IPS-NIHi7 (cell line): ENCODE measurements at regions not wholly inside any gene's neighbourhood (a gene's known extent, or its start where the extent isn't known, plus 50 kb on each side); places are given as distances from the start of the nearest gene placed in this dataset.
A peak's percentile ranks its signal among the peaks of the same experiment; 100 is the strongest.

Experiments
- DNase-seq: peaks from one replicate; pipeline ENCODE4 v3.0.0; 2012; ENCODE audit warnings: mixed read lengths; ENCODE audit errors: extremely low spot score

- no peak for DNase-seq
These were observed 450.7 kb downstream of the FOXO1 start for GRCh38 chr13:40215747-40216146.

DNA sequence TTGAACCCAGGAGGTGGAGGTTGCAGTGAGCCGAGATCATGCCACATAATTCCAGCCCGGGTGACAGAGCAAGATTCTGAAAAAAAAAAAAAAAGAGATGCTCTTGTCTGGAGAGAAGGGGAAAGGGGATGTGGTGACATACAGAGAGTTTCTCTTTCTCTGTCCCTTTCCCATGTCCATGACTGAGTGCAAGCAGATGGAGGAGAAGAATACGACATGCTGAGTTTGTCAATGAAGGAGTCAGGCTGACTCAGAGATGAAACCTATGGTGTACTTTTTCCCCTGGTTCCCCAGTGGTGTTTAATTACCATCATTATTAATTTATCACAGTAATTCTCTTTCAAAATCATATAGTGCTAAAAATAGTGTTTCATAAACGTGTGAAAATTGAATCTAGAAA is 448.8 kb downstream of the FOXO1 start:
- no peak for DNase-seq

DNA sequence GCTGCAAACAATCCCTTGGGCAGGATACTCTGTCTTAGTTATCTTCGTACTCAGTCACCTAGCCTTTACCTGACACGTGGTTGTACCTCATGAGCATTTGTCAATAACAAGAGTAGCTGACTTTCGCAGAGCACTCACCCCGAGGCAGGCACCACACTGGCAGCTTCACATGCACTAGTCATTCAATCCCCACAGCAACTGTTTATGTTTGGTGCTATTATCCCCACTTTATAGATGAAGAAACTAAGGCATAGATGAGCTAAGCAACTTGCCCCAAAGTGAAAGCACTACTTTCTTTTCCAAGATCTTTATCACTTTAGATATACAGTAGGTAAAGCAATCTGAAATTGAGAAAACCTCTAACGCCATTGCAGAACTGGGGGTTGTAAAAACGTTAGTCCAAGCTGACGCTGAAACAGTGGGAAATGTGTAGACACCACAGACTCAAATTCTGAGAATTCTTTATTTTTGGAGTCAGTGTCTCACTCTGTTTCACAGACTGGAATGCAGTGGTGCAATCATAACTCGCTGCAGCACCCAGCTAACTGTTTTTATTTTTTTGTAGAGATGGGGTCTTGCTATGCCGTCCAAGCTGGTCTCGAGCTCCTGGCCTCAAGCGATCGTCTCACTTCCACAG is 446.0 kb downstream of the FOXO1 start:
- DNase-seq: no peak

- no peak for DNase-seq
These were observed 445.3 kb downstream of the FOXO1 start for GRCh38 chr13:40221131-40221459.

DNA sequence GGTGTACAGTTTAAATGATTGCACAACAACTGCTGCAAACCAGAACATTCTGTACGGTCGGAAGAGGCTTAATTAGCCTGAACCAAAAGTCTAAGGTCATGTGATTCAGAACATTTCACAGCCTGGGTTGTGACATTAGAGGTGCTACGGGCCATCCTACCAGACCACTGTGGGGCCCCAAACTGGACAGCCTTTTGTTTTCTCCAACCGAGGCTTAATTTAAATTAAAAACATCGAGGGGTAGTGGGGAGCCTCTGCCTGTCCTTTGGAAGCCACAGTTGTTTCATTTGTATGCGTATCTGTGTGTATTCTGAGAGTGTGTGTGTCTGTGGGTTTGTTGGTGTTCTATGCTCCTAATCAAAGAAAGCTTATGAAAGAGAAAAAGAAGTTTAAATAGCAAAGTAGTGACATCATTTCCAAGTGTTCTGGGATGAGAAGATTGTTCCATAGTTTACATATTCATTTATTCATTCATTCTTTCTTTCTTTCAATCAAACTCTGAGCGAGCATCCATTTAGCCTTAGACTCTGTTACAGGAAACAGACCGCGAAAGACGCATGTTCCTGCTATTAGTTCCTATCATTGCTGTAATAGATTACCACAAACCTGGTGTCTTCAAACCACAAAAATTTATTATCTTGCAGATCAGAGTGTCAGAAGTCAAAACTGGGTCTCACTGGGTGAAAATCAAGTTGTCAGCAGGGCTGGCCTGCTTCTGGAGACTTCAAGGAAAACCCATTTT is 444.8 kb downstream of the FOXO1 start:
- no peak for DNase-seq

- no peak for DNase-seq
These were observed 442.9 kb downstream of the FOXO1 start for GRCh38 chr13:40223585-40223984.

DNA sequence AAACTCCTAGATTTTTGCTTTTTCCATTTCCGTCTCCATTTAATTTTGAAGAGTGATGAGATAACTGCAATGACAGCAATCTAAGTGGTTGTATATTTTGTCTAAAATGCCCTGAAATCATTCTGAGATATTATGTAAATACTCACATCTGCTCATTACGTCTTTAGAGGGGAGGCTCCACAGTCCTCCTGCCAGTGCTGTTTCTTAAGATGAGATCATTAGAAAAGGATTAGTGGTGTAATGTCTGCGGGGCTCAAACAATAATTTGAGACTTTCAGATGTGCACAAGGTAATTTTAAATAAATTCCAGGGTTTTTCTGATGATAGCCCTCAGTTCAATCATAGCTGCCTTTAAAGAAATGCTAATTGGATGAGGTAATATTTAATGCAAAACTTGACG is 437.9 kb downstream of the FOXO1 start:
- no peak for DNase-seq

- DNase-seq: no peak
These were observed 437.5 kb downstream of the FOXO1 start for GRCh38 chr13:40228990-40229389.

GRCh38 chr13:40230833-40231266 is 435.6 kb downstream of the FOXO1 start:
- DNase-seq: no peak

- DNase-seq: no peak
These were observed 435.1 kb downstream of the FOXO1 start for GRCh38 chr13:40231311-40231710.

DNA sequence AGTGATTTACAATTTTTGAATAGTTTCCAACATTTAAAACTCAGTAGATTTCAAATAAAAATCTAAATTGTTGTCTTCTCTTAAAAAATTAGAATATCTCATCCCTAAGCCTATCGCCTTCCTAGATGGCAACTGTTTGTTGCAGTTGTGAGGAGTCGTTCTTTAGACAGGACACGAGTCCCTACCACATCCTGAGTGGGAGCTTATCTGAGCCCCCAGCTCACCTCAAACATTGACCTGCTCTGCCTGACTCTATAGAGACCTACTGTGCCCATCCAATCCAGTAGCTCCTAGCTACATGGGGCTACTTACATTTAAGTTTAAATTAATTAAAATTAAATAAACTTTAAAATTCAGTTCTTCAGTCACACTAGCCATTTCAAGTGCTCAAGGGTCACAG is 434.7 kb downstream of the FOXO1 start:
- no peak for DNase-seq

GRCh38 chr13:40232311-40233040 is 434.0 kb downstream of the FOXO1 start:
- DNase-seq: peak; percentile 26

DNA sequence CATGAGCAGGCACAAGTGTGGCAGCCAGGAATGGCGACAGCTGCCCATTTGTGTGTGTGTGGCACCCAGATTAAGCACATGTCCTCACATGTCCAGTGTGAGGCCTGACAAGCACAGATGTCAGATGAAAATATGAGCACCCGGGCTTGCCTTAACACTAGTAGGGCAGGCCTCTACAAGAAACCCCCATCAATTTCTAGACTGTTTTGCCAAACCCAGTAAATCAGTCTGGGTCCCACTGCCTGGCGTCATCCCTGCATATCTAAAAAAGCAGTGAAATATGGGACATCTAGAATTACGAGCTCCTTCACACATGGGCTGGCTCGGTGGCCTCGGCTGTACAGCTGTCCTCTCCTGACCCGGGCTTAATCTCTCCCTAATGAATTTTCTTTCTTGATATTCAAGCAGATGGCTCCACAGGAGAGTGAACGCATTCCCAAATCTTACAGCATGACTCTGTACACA is 432.7 kb downstream of the FOXO1 start:
- DNase-seq: no peak

DNA sequence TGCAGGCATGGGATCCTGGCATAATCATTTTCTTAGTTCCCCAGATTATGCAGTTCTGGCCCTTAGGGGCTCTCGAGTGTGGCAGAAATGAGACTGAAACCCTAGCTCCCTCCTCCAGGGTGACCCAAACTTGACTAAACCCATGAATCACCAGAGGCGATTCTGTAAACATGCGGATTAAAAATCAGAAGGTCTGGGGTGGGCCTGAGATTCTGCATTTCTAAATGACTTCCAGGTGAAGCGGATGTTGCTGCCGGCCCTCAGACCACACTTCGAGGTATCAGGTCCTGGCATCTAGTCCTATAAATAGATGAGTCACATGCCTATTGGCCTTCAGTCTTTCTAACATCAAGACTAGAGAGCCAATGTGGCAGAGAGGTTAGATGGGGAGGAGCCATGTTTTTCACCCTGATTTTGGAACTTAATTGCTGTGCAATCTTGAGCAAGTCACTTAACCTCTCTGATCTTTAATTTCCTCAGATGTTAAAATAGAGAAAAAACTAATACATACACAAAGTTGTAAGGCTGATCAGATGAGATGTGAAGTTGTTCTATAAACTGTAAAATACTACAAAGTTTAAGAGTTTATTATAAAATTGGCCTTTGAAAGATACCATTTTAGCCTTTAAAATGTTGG is 431.2 kb downstream of the FOXO1 start:
- DNase-seq: no peak

DNA sequence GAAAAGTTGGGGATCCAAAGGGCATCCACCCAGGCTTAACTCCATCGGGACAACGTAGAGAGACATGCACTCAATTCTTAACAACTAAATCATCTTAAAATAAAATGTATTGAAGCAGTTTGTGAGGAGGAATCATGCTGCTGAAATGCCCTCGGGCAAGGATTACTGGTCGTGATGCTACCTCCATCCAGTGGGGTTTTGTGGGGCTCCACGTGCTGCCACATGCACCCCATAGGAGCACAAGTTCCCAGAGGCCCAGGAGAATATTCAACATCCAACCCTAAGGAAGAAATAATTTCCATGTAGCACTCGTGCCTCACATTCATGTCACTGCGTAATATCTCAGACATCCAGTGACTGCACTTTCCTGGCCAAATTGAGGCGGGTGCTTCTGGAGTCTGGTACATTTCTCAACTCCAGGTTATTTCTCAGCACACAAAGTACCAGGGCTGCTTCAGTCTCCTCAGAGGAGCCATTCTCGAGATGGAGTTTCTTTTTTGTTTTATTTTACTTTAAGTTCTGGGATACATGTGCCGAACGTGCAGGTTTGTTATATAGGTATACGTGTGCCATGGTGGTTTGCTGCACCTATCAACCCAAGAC is 429.8 kb downstream of the FOXO1 start:
- no peak for DNase-seq

GRCh38 chr13:40238761-40239160 is 427.7 kb downstream of the FOXO1 start:
- DNase-seq: no peak

DNA sequence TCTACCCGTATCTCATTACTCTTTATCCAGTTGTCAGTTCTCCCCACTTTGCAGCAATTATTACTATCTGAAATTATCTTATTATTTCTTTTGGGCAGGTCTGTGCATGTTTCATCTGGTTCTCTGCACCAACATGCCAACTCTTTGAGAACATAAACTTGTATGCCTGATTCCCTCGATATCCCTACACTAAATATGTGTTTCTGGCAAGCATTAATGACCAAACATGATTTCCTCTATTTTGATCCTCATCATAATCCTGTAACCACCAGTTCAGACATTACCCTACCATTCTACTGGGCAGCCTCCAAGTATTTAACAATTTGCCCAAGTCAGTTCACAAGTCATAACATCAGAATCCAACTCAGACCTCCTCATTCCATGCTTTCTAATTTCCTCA is 426.1 kb downstream of the FOXO1 start:
- no peak for DNase-seq

DNA sequence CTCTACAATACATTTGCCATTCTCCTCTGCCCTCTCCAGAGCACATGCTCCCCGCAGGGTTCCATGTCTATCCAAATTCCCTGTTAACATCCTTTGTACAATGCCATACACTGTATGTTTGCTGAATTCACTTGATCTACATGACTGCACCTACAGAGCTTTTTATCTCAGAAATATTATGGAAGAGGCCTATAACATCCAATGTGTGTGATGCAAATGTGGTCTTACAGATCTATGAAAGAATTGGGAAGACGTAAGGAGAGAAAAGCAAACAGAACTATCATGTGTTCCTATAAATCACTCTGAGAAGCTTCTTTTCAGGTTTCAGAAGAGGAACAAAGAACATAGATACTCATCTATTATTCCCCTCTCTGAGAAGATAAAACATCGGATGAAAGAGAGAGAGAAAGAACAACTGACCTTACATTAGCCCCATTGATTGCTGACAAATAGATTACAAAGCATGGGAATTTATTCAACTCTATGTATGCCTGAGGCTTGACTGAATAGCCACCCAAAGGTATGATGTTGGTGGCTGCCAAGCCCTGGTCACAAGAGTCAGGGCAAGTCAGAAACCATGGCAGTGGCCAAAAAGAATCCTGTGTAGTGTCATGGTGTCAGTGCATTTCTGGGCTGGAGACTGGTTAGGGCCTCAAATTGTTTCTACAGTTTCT is 425.2 kb downstream of the FOXO1 start:
- no peak for DNase-seq

DNA sequence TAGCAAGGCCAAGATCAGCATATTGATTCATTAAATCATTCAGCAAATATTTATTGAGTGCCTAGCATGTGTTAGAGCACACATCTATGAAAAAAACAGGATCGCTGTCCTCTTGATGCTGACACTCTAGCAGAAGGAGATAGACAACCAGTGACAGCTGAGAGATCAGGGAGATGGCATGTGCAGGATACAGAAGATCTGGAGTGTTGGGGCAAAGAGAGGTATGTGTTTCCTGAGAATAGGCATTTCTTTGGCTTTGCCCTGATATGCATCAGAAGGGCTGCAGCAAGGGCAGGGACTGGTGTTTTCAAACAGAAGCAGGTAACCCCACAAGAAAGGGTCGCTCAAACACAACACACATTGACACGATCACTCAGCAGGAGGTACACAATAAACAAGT is 423.4 kb downstream of the FOXO1 start:
- no peak for DNase-seq

DNA sequence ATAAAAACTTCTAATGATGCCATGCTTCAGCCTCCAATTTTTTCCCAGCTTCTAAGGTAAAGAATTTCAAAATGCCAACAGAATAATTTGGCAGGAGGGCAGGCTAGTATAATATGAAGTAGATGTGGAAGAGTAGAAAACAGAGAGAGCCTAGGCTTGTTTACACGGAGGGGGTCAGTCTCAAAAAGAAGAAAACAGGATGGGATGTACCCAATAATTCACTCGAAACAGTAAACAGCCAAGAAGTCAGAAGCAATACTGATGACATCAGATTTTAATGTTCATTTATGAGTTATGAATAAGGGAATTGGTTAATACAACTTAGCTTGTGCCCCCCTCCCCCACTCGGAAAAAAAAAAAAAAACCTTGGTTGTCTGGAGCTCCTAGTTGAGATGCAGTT is 422.5 kb downstream of the FOXO1 start:
- no peak for DNase-seq

DNA sequence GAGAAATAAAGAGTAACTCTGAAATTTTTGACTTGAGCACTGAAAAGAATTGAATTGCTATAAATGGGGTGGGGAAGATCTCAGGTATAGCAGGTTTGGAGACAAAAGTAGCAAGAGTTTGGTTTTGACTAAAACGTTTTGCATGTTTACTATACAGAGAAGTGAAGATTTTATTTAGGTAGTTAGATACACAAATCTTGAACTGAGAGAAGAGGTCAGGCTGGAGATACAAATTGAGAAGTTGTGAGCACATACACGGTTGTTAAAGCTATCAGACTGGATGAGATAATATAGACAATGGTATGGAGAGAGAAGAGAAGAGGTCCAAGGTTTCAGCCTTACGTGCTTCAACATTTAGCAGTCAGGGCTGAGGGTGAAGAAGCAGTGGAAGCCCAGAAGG is 420.9 kb downstream of the FOXO1 start:
- DNase-seq: no peak

GRCh38 chr13:40247845-40248244 is 418.6 kb downstream of the FOXO1 start:
- DNase-seq: no peak
